Activated CD4-positive, alpha-beta T cell treated with anti-CD3 and anti-CD28 coated beads, Interleukin-2, Interleukin-4, amounts not matched to agents 100 ng/mL and 50 ng/mL, durations not matched to agents 16 hours and 8 hours (primary cell): ENCODE measurements at regions not wholly inside any gene's neighbourhood (a gene's known extent, or its start where the extent isn't known, plus 50 kb on each side); places are given as distances from the start of the nearest gene placed in this dataset.
"Not testable (repeated sequence)": the region's sequence is repeated elsewhere in the genome, so short reads cannot be mapped to it uniquely, and the experiment has no call there.

Source experiments
- DNase-seq: peaks from one replicate; pipeline ENCODE4 v3.0.0-alpha.2; 2020; ENCODE audit warnings: low spot score

DNA sequence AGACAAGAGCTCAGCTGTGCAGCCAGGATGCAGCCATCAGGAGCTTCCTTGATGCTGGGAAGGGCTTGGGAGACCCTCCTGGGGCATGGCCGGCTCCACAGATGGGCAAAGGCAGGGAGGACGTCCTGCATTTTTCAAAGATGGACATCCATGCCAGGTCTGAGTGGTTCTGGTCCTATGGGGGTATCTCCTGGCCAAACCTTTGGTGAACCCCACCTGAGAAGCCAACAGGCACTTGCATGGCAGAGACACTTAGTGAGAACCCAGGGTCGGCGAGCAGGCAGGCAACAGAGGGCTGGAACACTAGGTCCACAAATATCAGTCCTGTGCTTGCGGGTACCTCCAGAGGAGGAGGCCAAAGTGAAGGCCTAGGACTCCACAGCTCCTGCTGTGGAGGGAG is 70.0 kb downstream of the KCTD15 start:
- no peak for DNase-seq

DNA sequence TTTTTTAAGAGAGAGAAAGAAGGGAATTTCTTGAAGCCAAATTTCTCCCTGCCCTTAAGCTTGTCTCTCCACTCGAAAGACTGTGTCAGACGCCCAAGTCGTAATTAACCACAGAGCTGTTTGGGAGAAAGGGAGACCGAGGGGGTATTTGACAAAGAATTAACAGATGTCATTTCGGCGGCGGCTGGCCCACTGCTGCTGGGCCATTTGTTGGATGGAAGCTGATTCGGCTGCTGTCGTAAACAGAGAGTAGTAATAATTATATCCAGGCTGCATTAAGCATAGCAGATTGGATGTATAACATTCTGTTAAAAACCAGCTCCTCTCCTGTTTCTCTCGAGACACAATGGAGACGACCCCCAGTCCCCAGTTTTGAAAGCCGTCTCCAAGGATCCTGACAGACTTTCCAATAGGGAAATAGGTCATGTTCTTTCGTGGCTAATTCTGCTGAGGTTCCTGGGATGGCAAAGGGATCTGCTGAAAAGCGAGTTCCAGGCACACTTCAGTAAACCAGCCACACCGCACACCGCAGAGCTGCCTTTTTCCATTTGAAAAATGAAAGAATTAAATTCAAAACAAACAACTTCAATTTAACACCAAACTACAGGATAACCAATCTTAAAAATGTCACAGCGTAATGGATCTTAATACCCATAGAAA is 71.5 kb downstream of the KCTD15 start:
- DNase-seq: no peak

DNA sequence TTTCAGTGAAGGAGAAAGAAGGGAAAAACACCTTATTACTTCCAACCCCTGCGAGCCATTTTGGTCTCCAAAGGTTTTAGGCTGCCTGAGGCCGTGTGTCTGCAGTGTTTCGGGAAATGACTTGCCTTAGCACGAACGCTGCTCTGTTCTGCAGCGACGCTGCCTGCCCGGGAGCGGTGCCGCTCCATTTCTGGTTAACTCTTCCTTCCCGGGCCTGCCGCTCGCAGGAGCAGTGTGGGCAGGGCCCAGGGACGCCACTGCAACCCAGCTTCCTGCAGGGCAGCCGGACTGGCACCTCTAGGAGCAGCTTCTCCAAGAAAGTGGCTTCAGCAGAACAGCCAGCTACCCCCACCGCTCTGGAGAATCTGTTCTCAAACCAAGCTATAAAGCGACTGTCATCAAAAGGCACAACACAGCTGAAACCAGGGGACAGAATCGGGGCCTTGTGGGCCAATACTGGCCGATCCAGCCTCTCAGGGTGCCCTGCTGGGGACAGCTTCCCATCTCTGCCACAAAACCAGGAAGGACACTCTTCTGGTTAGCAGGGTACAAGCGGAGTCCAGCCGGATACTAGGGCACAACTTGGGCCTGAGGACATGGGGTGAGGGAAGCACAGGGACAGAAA is 72.2 kb downstream of the KCTD15 start:
- no peak for DNase-seq

DNA sequence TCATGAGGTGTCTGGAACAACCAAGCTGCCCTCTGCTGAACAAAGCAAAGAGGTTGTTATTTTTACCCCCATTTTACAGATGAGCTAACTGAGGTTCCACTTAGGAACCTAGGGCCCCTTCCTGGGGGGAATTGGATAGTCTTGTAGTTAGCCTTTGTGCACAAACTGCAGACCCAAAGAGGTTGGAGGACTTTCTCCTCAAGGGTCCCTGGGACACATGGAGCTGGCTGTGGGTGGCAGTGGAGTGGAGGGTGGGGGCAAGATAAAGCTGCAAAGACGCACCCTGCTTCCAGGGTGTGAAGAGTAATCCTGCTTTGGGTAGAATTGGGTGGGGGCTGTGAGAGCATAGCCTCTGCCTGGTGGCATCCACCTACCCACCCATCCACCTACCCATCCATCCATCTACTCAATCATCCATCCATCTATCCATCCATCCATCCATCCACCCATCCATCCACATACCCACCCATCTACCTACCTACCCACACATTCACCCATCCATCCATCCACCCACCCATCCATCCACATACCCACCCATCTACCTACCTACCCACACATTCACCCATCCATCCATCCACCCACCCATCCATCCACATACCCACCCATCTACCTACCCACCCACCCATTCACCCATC is 73.7 kb downstream of the KCTD15 start:
- DNase-seq: not testable (repeated sequence)

DNA sequence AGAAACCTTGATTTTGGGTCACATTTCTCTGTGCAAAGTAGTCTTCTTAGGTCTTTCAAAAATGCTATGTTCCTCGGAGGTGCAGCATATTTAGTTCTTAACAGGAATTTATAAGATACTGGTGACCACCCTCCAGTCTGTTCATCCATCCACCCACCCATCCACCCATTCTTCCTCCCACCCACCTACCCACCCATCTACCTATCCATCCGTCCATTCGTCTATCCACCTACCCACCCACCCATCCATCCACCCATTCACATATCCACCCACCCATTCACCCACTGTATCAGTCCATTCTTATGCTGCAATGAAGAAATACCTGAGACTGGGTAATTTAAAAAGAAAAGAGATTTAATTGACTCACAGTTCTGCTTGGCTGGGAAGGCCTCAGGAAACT is 74.9 kb downstream of the KCTD15 start:
- no peak for DNase-seq

DNA sequence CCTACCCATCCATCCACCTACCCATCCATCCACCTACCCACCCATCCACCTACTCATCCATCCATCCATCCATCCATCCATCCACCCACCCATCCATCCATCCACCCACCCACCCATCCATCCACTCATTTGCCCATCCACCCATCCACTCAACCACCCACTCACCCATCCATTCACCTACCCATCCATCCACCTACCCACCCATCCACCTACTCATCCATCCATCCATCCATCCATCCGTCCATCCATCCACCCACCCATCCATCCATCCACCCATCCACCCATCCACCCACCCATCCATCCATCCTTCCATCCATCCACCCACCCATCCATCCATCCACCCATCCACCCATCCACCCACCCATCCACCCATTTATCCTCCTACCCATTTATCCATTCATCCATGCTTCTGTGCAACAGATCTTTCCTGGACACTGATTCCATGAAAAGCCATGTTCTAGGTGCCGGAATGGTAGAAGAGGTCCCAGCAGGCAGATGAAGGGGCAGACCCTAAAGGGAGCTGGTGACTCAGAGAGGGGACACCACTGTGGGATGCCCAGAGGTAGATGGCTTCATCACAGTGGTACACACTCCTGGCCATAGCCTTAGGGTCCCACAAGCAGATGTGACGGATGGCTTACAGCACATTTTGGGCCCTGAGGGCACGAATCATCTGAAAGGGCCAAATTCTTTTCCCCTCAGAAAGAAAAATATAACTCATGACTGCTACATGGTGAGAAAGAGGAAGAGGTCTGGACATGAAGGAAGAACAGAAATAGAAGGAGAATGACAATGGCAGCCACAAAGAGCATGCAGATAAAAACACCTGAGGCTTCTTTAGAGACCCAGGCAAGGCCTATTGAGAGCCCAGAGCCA is 76.0 kb downstream of the KCTD15 start:
- no peak for DNase-seq

DNA sequence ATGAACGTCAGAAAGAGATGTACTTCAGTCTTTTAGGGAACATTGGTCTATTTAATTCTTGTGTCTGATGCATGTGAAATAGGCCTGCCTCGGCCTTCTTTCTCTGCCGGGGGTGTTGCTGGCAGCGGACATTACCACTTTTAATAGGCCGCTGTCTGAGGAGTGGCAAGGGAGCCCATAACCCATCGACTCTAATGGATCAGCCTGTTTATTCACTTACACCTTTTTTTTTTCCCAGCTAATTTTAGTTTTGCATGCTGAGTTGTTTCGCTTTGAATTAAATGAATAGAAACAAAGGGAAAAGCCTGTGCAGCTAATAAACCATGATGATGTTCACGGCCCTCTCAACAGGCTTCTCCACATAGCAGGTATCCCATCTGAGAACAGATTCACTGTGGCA is 78.4 kb downstream of the KCTD15 start:
- no peak for DNase-seq

DNA sequence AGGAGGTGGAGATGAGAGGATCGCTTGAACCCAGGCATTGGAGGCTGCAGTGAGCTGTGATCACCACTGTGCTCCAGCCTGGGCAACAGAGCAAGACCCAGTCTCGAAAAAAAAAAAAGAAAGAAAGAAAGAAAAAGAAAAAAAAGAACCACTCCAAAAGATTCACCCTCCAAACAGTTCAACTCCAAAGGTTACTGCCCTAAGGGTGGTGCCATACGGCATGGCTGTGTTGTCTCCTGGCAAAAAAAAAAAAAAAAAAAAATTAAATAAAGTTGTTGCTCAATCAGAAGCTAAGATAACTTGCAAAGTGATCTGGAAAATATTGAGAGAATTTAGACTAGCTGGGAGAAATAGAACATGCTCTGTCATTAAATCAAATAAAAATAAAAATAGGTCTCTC is 79.5 kb downstream of the KCTD15 start:
- DNase-seq: no peak

DNA sequence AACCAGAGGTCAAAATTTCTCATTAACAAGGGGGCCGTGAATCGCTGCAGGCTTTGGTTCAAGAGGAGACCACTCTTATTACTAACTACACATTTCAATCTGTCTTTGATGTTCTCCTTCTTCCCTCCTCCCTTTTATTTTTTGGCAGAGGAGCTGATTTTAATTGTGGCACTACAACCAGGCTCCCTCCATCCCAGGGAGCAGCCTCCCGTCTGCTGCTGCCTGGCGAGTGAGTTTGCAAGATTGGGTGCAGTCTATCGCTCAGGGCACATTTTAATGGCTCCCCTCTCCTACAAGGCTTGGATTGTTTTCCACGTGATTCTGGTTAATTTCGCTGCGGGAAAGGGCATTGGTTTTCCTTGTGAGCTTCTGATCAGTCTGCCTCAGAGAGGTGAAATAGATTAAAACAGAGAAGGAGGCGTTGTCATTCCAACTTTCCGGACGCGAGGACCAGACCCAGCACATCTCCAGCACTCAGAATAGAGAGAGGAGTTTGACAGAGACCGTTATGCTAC is 81.4 kb downstream of the KCTD15 start:
- DNase-seq: no peak

DNA sequence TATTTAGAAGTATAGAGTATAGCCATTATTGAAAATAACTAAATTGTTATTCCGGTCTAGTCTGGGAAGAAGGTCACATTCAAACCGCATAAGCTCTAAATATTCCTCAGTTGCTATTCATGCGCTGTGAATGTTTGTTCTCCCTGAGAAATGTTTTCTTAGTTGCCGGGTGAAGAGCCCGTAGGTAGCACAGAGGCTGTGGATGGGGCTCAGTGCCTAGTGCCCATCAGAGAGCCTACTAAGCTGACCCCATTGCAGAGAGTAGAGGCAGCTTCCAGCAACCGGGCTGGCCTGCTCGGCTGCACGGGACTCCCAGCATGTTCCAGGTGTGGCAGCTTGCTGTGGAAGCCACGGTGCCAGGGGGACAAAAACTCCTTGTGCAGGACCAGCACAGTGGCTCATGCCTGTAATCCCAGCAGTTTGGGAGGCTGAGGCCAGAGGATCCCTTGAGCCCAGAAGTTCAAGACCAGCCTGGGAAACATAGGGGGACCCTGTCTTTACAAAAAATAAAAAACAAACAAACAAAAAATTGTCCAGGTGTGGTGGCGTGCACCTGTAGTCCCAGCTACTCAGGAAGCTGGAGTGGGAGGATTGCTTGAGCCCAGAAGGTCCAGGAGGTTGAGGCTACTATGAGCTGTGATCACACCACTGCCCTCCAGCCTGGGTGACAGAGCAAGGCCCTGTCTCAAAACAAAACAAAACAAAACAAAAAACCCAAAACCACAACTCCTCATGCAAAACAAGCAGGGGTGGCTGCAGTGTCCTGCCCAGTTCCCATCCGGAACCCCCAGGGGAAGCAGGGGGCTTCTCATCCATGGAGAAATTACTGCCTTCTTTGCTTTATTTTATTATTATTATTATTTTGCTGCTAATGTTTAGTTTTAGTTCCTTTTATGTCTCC is 82.5 kb downstream of the KCTD15 start:
- no peak for DNase-seq

DNA sequence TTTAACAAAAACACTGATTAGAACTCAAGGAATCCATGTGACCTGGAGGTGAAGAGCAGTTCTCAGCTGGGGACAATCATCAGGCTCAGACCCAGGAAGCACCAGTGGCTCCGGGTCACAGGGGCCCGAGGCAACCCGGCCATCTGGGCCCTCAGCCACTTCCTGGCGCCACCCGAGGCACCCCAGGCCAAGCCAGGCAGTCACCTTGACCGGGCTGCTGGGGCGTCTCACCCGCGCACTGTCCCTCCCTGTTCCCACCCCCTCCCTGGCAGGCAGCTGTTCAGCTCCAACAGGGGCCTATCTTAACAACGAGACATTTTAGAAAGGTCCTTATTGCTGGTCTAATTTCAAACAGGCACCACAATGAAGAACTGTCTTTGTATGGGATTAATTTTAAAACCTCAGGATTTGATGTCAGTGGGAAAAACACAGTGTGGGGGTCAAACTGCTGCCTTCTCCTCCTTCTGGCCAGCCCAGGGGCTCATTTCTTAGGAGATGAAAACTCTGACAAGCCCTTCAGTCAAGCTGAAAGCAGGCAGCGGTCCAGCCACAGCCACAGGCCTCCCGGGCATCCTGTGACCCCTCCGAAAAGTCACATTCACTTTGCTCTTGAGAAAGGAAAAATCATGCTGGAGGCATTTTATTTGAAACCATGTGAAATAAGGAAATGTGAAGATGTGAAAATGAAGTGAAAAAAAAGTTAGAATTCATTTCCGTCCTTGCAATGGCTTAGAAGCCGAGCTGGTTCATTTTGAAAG is 83.3 kb downstream of the KCTD15 start:
- DNase-seq: no peak

DNA sequence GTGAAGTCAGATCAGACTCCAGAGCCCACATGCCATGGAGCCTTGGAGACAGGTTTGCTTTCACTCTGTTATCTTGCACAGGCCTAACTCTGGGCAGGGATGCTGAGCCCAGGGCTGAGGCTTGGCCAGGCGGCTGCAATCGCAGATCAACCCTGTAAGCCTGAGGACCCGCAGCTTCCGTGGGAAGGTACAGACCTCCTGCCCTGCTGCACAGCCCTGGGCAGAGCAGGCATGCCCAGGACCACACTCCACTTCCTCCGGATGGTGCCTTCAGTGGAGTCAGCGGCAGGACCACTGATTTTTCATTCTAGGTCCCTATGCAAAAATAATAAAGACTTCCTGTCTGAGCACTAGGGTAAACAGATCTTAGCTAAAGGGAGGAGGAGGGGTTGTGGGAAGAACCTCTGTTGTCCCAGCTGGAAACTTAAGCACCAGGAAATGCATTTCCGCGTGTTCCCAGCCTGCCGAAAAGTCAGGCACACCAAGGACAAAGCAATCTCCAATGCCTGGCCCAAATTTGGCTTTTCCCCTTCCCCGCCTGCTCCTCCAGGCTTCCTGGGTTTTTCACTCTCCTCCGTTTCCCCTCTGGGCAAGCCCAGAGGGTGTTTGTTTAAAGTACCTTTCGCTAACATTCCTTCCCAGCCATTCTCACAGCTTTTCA is 87.3 kb downstream of the KCTD15 start:
- no peak for DNase-seq

DNA sequence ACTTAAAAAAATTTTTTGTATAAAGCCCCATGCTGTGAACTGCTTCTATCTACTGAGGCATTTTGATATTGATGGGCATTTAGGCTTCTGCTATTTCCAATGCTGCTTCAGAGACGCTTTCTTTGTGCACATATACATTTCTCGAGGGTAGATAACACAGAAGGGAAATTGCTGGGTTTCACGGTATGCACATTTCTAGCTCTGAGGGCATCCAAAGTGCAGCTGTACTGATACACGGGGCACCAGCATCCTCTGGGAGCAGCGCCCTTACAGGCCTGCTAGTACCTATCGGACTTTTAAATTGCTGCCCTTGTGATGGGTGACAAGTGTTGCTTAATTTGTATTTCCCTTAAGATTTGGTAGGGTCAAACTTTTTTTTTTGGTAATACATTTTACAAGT is 88.6 kb downstream of the KCTD15 start:
- DNase-seq: no peak

DNA sequence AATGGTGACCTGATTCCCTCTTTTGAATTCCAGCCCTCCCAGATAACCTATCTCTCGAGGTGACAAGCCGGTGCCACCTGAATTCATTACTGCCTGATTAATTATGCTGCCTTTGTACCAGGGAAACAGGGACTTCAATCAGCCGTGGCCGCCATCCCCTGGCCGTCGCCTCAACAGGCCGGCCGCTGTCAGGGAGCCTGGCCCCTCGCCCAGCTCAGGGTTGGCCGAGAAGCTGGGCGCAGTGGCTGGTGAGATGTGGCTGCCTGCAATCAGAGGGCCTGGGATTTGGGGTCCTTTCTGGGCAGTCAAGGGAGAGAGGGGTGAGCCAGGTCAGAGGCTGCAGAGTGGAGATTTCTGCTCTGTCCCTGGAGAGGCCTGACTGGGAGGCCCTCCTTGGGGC is 91.2 kb downstream of the KCTD15 start:
- no peak for DNase-seq

DNA sequence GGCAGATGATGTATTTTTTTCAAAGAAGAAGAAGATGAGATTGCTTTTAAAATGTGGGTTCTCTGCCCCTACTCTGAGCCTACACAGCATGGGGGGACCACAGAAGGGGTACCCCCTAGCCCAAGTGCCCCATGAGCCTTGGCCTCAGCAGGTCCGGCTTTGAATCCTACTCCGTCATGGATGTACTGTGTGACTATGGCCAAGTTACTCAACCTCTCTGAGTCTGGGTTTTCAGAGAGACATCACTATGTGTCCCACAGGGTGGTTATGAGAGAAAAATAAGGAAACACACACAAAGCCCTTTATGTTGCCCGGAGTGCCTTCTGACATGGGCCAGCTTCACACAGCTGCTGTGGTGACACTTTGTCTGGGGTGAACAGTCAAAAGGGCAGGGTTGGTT is 92.0 kb downstream of the KCTD15 start:
- DNase-seq: no peak

DNA sequence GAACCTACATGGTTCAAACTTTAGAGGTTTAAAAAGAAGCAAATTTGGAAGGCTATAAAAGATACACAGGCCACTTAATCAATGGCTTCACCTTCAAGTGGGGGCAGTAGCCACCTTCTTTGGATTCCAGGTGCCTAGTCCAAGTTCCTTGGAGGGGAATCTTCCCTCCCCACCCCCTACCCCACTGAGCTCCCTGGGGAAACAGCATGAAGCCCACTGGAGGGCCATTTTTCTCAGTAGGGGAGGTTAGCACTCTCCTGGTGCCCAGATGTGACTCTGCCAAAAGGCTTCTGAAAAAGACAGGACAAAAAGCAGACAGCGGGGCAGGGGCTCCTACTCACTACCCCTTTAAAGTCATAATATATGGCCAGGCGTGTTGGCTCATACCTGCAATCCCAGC is 93.9 kb downstream of the KCTD15 start:
- DNase-seq: no peak

DNA sequence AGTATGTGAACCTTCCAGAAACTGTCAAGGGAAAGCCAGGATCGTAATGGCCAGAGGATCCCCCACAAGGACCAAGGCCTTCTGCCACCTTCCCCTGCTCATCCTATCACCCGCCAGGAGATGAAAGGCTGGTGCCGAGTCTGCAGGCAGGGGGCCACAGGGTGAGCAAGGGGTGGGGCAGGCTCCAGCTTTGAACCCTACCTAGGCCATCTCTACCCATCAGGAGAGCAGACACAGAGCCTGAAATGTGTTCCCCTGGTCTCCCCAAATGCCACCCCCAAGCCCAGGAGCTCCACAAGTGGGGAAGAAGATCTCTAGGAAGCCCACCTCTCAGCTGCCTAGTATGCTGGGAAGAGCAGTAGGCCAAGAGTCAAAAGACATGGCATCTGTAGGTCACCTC is 95.1 kb downstream of the KCTD15 start:
- no peak for DNase-seq

DNA sequence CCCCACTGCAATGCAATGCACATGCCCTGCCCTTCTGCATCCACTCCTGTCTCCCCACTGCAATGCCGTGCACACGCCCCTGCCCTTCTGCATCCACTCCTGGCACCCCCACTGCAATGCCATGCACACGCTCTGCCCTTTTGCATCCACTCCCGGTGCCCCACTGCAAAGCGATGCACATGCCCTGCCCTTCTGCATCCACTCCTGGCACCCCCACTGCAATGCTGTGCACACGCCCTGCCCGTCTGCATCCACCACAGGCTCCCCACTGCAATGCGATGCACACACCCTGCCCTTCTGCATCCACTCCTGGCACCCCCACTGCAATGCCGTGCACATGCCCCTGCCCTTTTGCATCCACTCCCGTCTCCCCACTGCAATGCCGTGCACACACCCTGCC is 98.1 kb downstream of the KCTD15 start:
- DNase-seq: no peak

DNA sequence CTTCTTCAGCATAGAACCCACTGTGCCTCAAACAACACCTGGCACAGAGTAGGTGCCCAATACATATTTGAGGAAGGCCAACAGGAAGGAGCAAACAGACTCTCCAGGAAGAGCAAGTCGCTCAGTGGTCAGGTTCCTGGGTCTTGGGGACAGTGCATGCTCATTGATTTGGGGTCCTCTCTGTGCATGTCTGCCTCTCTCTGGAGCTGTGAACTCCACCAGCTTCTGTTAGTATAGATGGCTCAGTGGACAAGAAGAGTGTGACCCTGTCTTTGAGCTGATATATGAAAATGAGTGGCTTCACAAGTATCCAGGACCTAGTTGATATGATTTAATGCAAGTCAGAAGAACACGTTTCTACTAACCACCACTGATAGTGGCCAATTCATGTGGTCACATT is 98.7 kb downstream of the KCTD15 start:
- no peak for DNase-seq

DNA sequence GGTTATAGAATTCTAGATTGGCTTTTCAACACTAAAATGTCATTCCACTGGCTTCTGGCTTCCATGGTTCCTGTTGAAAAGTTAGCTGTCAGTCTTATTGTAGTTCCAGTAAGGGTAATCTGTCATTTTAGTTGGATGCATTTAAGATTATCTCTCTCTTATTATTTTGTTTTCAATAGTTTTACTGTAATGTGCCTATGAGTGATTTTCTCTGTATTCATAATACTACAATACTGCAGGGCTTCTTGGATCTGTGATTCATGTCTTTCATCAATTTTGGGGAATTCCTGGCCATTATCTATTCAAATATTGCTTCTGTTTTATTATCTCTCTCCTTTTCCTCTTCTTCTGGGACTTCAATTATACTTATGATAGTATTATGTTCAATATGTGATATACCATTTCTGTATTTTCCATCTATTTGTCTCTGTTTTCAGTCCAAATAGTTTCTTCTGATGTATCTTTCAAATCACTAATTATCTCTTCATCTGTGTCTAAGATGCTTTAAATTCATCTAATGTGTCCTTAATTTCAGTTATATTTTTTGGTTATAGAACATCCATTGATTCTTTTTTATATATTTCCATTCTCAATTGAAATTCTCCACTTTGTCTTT is 101.5 kb downstream of the KCTD15 start:
- no peak for DNase-seq
